HepG2 (cell line): ENCODE measurements at regions not wholly inside any gene's neighbourhood (a gene's known extent, or its start where the extent isn't known, plus 50 kb on each side); places are given as distances from the start of the nearest gene placed in this dataset.

Experiments used
- MXI1 ChIP-seq: IDR thresholded peaks from 3 replicates; pipeline ENCODE4 v1.6.1; 2012; ENCODE audit warnings: low read depth, low read length, inconsistent platforms, borderline replicate concordance
- SUZ12 ChIP-seq: fragments of 150-350 bp; IDR thresholded peaks from 2 replicates; pipeline ENCODE4 v1.6.1; 2014; ENCODE audit warnings: low read depth, low read length
- TF ChIP-seq, protein P1 (sequence below): sonication (generic); formaldehyde crosslinking; IDR thresholded peaks from 2 replicates; pipeline ENCODE4 v1.5.0; 2020; ENCODE audit warnings: missing genetic modification reagents, mild to moderate bottlenecking, borderline replicate concordance
- TF ChIP-seq, protein P2 (sequence below): sonication (generic); formaldehyde crosslinking; IDR thresholded peaks from 2 replicates; pipeline ENCODE4 v1.4.0; 2020; ENCODE audit warnings: missing genetic modification reagents, borderline replicate concordance

DNA sequence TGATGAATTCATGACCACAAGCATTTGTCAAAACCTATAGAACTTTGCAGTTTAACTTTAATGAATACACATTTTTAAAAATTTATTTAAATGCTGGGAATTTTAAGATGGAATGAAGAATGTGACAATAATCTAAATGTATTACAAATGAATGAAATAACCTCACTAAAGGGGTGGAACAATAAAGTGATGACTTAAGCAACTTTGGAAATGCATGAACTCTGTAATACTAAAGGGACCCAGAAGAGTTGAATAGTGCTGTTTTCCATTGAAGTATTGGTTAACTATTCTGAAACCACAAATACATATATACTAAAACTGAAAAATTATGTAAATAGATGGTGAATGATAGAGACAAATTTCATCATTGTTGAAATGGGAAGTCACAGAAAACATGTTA is 1395.1 kb downstream of the NCAM2 start:
- TF ChIP-seq, protein P1, sequence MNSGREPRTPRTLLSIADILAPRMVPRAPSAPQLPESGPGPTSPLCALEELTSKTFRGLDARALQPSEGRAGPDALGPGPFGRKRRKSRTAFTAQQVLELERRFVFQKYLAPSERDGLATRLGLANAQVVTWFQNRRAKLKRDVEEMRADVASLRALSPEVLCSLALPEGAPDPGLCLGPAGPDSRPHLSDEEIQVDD, result no peak
- TF ChIP-seq, protein P2, sequence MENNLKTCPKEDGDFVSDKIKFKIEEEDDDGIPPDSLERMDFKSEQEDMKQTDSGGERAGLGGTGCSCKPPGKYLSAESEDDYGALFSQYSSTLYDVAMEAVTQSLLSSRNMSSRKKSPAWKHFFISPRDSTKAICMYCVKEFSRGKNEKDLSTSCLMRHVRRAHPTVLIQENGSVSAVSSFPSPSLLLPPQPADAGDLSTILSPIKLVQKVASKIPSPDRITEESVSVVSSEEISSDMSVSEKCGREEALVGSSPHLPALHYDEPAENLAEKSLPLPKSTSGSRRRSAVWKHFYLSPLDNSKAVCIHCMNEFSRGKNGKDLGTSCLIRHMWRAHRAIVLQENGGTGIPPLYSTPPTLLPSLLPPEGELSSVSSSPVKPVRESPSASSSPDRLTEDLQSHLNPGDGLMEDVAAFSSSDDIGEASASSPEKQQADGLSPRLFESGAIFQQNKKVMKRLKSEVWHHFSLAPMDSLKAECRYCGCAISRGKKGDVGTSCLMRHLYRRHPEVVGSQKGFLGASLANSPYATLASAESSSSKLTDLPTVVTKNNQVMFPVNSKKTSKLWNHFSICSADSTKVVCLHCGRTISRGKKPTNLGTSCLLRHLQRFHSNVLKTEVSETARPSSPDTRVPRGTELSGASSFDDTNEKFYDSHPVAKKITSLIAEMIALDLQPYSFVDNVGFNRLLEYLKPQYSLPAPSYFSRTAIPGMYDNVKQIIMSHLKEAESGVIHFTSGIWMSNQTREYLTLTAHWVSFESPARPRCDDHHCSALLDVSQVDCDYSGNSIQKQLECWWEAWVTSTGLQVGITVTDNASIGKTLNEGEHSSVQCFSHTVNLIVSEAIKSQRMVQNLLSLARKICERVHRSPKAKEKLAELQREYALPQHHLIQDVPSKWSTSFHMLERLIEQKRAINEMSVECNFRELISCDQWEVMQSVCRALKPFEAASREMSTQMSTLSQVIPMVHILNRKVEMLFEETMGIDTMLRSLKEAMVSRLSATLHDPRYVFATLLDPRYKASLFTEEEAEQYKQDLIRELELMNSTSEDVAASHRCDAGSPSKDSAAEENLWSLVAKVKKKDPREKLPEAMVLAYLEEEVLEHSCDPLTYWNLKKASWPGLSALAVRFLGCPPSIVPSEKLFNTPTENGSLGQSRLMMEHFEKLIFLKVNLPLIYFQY (CRISPR knock-in tag), result no peak
- TF ChIP-seq MXI1 (no peak), SUZ12 (no peak)
